Hematopoietic multipotent progenitor cell treated with erythropoietin and hydrocortisone succinate and interleukin-3 and kit ligand, for 15 days (in vitro differentiated cells): ENCODE measurements at regions not wholly inside any gene's neighbourhood (a gene's known extent, or its start where the extent isn't known, plus 50 kb on each side); places are given as distances from the start of the nearest gene placed in this dataset.
"Not testable (repeated sequence)": the region's sequence is repeated elsewhere in the genome, so short reads cannot be mapped to it uniquely, and the experiment has no call there.

Experiments
- DNase-seq: peaks from one replicate; pipeline ENCODE4 v3.0.0-alpha.2; 2015; ENCODE audit warnings: low spot score

DNA sequence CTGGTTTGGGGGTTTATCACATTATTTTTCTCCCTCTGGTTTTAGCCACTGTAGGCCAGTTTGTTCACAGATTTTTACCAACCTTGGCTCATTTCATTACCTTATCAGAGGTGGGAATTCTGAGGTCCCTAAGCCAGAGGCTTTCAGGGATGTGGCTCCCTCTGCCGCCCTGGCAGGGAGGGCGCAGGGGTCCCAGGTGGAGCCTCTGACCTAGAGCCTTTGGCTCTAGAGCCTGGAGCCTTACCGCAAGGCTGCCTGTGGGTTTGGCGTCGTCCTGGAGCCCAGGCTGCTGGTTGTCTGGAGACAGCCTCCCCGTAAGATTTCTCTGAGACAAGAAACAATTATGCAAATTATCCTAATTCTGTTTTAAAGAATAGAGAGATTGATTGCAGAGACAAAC is 188.0 kb downstream of the LMLN start:
- not testable (repeated sequence) for DNase-seq

DNA sequence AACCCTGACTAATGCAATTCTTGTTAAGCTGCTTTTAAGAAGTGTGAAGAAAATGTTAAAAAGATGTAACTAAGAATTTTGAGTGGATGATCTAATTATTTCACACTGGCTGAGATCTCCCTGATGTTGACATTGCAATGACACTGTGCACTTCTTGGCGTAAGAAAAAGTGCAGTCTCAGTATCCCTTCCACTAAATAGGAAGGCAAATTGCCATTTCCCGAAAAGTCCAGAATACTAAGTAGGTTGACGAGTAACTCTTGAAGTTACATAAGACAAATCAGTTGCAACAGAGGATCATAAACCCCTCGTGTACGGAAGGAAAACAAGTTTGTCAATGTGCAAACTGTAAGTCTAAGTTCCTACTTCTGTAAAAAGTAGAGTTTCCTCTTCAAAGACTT is 189.9 kb downstream of the LMLN start:
- DNase-seq = not testable (repeated sequence)

DNA sequence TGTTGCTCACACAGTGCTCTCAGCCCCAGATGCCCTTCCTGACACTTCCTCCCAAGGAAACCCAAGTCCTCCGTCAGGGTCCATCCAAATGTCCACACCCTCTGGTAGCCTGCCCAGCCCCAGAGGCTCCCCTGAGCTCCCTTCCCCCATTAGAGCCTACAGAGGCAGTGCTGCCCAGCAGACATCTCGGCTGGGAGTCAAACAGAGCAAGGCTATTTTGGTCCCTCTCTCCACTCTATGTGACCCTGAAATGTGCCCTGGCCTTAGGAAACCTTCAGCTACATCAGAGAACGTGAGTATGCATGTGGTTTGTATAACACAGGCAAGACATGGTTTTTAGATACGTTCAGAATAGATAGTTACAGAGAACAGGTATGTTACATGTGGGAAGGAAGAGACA is 191.8 kb downstream of the LMLN start:
- DNase-seq = not testable (repeated sequence)

DNA sequence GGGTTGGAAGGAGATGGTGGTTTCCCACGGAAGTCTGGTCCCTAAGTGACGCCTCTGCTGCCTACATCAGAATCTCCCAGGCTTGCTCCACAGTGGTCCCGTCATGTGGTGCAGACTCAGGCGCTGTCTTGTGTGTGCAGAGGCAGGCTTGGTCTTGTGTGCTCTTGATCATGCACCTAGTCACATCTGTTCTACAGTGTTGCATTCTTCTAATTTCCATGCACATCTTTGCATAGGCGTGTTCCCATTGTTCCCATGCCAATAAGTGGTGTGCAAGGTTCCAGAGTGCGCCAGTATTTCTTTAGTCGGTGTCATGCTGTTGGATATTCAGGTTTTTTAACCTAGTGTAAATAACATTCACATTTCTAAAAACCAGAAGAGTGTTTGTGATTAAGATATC is 195.8 kb downstream of the LMLN start:
- DNase-seq = not testable (repeated sequence)

- not testable (repeated sequence) for DNase-seq
These were observed 197.3 kb downstream of the LMLN start for GRCh38 chr3:198157231-198157868.

- not testable (repeated sequence) for DNase-seq
These were observed 198.0 kb downstream of the LMLN start for GRCh38 chr3:198158007-198158406.

DNA sequence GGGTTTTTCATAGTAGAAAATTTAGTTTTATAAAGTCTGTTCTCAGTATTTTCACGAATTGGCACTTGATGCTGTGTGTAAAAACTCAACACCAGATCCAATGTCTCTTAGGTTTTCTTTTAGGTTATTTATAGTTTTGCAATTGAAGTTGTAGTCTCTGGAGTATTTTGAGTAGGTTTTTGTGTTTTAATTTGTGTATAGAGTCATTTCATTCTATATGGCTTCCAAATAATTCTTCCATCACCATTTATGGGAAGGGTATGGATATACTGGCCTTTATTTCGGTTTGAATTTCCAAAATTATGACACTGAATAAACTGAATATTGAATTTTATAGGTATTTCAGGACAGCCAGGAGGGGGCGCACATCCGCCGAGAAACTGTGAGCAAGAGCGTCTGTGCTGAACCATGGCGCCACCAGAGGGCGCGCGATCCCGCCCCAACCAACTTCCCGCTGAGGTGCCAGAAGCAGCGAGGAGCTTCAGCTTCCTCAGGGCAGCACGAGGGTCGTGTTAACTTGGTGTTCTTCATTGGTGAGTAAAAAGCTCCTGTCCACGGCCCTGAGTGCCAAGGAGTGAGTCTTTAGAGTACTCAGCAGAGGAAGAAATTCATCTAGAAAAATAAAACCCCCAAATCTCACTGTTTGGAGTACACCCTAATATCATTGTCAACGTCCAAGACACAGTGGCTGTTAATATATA is 207.5 kb downstream of the LMLN start:
- DNase-seq = peak; percentile 47

- not testable (repeated sequence) for DNase-seq
These were observed 210.8 kb downstream of the LMLN start for GRCh38 chr3:198170781-198171180.

GRCh38 chr3:198173080-198173479 is 213.1 kb downstream of the LMLN start:
- DNase-seq = not testable (repeated sequence)

- DNase-seq = not testable (repeated sequence)
These were observed 214.0 kb downstream of the LMLN start for GRCh38 chr3:198173929-198174574.
